K562 (cell line): ENCODE measurements at regions not wholly inside any gene's neighbourhood (a gene's known extent, or its start where the extent isn't known, plus 50 kb on each side); places are given as distances from the start of the nearest gene placed in this dataset.

Experiments used
- E4F1 ChIP-seq: fragments of 250-450 bp; sonication (Bioruptor Pico); IDR thresholded peaks from 2 replicates; pipeline ENCODE4 v1.5.0; 2021; ENCODE audit warnings: mild to moderate bottlenecking, borderline replicate concordance
- FOXA3 ChIP-seq, 2 experiments: fragments of 450-650 bp in 1 of 2; sonication (generic) in 1 of 2; formaldehyde crosslinking; IDR thresholded peaks in 1 of 2; conservative IDR thresholded peaks in 1 of 2; 2 replicates each; pipeline versions ENCODE4 v1.4.0 to v1.8.0; 2020 to 2022; ENCODE audit warnings: mild to moderate bottlenecking in 2 of 2, missing genetic modification reagents in 1 of 2
- FOXK2 ChIP-seq, 2 experiments: fragments of 450-650 bp; IDR thresholded peaks in 1 of 2; conservative IDR thresholded peaks in 1 of 2; 2 replicates each; pipeline ENCODE4 v1.6.1; 2016; ENCODE audit warnings: low read depth in 2 of 2, mild to moderate bottlenecking in 1 of 2
- RAD51 ChIP-seq: fragments of 450-650 bp; IDR thresholded peaks from 2 replicates; pipeline ENCODE4 v1.7.1; 2016; ENCODE audit warnings: low read depth, mild to moderate bottlenecking, borderline replicate concordance
- RERE ChIP-seq: sonication (generic); formaldehyde crosslinking; IDR thresholded peaks from 2 replicates; pipeline ENCODE4 v1.8.0; 2023; ENCODE audit warnings: missing genetic modification reagents, mild to moderate bottlenecking, borderline replicate concordance

- TF ChIP-seq RERE (CRISPR knock-in tag) (no peak), FOXK2 (conservative IDR thresholded peaks at IDR 0.05 in 1 of 2, IDR thresholded peaks at IDR 0.05 in 1 of 2; ENCODE audit: low read depth in 2 of 2) (no peak), E4F1 (CRISPR knock-in tag) (no peak), FOXA3 (CRISPR knock-in tag; conservative IDR thresholded peaks at IDR 0.05 in 1 of 2, IDR thresholded peaks at IDR 0.05 in 1 of 2) (no peak), RAD51 (no peak)
Observed at GRCh38 chr2:104660991-104661390, 192.9 kb upstream of the POU3F3 start (continued).
